ENCODE measurements at regions not wholly inside any gene's neighbourhood (a gene's known extent, or its start where the extent isn't known, plus 50 kb on each side); places are given as distances from the start of the nearest gene placed in this dataset.

DNA sequence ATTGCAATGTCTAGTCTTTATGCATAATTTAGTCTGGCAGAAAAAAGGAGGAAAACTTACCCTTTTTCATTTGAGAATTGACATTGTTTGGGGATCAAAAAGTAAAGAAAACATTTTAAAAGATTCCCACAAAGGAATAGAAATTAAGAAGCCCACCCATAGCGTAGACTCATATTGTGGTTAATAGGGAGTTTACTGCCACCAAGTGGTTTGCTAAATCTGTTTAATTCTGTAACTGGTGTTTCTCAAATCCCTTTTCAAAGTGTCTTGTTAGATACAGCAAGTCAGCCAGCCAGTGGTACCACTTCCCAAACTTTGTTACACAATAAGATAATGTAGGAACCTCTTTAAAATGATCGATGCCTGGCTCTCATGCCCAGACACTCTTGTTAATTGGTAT, 180.3 kb downstream of the IPO8 start:
- no peaks in the 10 kb centered on the region for H3K36me3 Mint-ChIP-seq
- TF ChIP-seq, protein P1, sequence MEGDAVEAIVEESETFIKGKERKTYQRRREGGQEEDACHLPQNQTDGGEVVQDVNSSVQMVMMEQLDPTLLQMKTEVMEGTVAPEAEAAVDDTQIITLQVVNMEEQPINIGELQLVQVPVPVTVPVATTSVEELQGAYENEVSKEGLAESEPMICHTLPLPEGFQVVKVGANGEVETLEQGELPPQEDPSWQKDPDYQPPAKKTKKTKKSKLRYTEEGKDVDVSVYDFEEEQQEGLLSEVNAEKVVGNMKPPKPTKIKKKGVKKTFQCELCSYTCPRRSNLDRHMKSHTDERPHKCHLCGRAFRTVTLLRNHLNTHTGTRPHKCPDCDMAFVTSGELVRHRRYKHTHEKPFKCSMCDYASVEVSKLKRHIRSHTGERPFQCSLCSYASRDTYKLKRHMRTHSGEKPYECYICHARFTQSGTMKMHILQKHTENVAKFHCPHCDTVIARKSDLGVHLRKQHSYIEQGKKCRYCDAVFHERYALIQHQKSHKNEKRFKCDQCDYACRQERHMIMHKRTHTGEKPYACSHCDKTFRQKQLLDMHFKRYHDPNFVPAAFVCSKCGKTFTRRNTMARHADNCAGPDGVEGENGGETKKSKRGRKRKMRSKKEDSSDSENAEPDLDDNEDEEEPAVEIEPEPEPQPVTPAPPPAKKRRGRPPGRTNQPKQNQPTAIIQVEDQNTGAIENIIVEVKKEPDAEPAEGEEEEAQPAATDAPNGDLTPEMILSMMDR (IDR thresholded peaks at IDR 0.05), result no peak
- Histone ChIP-seq H3K36me3 (replicated peaks in 1 of 2; ENCODE audit: control insufficient read depth in 1 of 2, insufficient read depth in 2 of 2, low read length in 2 of 2) (no peaks in the 10 kb centered on the region), H3K27me3 (ENCODE audit: control insufficient read depth in 2 of 2, insufficient read depth in 2 of 2, low read length in 2 of 2) (no peaks in the 10 kb centered on the region), H3K4me2 (replicated peaks; ENCODE audit: extremely low read depth, low read length, poor library complexity, severe bottlenecking) (no peak overlapping the region), H4K20me1 (ENCODE audit: insufficient read depth, low read length) (no peaks in the 10 kb centered on the region), H3K4me1 (ENCODE audit: control insufficient read depth in 1 of 2, insufficient read depth in 2 of 2, low read length in 2 of 2) (no peaks in the 10 kb centered on the region), H3K9ac (ENCODE audit: insufficient read depth, low read length, poor library complexity, severe bottlenecking) (no peak overlapping the region), H3K4me3 (replicated peaks in 1 of 3; ENCODE audit: low read depth in 2 of 3, low read length in 3 of 3) (no peak overlapping the region), H3K9me3 (replicated peaks in 1 of 2; ENCODE audit: control insufficient read depth in 1 of 2, insufficient read depth in 1 of 2, low read length in 2 of 2) (no peaks in the 10 kb centered on the region), H3K27ac (ENCODE audit: low read depth in 1 of 2, low read length in 2 of 2) (no peak overlapping the region), H2AFZ (ENCODE audit: insufficient read depth, low read depth, low read length, poor library complexity, severe bottlenecking) (no peak overlapping the region), H3K79me2 (ENCODE audit: insufficient read depth, low read length) (no peaks in the 10 kb centered on the region)
- no CpG with 5 or more reads among the region's 2 CpGs for WGBS (ENCODE audit: insufficient coverage)
- DNase-seq, result no peak
- H3K9me3 Mint-ChIP-seq, result peaks cover 0 to 8% (median 1%) of the 10 kb centered on the region in 7 donors
- H3K4me3 Mint-ChIP-seq, result no peak overlapping the region
- intact Hi-C loops (cut with micrococcal nuclease), result no loop called here
- no peak overlapping the region for H3K27ac Mint-ChIP-seq
- peaks cover 0 to 6% (median 0%) of the 10 kb centered on the region in 3 donors for H3K27me3 Mint-ChIP-seq (ENCODE audit: low read depth in 3 of 3)
- H3K4me1 Mint-ChIP-seq, result no peaks in the 10 kb centered on the region

DNA sequence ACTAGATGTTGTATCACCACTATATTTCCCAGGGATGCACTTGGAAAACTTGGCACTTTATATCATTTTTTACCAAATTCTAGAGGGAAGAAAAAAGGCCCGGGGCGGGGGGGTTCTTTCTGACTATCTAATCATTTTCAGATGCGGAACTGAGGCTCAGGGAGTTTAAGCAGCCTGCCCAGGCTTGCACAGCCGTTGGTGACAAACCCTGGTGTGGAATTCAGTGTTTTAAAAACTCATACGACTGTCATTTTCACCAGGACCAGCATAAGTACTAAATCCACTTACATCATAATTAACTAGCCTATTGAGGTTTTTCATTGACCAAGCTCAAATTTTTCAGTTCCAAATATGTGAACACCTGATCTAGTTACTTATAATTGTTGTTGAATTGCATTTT, 181.0 kb downstream of the IPO8 start:
- Mint-ChIP-seq H3K4me1 (no peaks in the 10 kb centered on the region), H3K4me3 (no peak overlapping the region), H3K27me3 (ENCODE audit: low read depth in 3 of 3) (peaks cover 0 to 6% (median 0%) of the 10 kb centered on the region in 3 donors), H3K27ac (no peak overlapping the region), H3K9me3 (peaks cover 0 to 8% (median 1%) of the 10 kb centered on the region in 7 donors), H3K36me3 (no peaks in the 10 kb centered on the region)
- TF ChIP-seq, protein P1 (IDR thresholded peaks at IDR 0.05), result no peak
- Histone ChIP-seq H4K20me1 (ENCODE audit: insufficient read depth, low read length) (no peaks in the 10 kb centered on the region), H3K9ac (ENCODE audit: insufficient read depth, low read length, poor library complexity, severe bottlenecking) (no peak overlapping the region), H2AFZ (ENCODE audit: insufficient read depth, low read depth, low read length, poor library complexity, severe bottlenecking) (no peak overlapping the region), H3K79me2 (ENCODE audit: insufficient read depth, low read length) (no peaks in the 10 kb centered on the region), H3K9me3 (replicated peaks in 1 of 2; ENCODE audit: control insufficient read depth in 1 of 2, insufficient read depth in 1 of 2, low read length in 2 of 2) (no peaks in the 10 kb centered on the region), H3K27ac (ENCODE audit: low read depth in 1 of 2, low read length in 2 of 2) (no peak overlapping the region), H3K4me2 (replicated peaks; ENCODE audit: extremely low read depth, low read length, poor library complexity, severe bottlenecking) (no peak overlapping the region), H3K4me3 (replicated peaks in 1 of 3; ENCODE audit: low read depth in 2 of 3, low read length in 3 of 3) (no peak overlapping the region), H3K36me3 (replicated peaks in 1 of 2; ENCODE audit: control insufficient read depth in 1 of 2, insufficient read depth in 2 of 2, low read length in 2 of 2) (no peaks in the 10 kb centered on the region), H3K27me3 (ENCODE audit: control insufficient read depth in 2 of 2, insufficient read depth in 2 of 2, low read length in 2 of 2) (no peaks in the 10 kb centered on the region), H3K4me1 (ENCODE audit: control insufficient read depth in 1 of 2, insufficient read depth in 2 of 2, low read length in 2 of 2) (no peaks in the 10 kb centered on the region)
- intact Hi-C loops (cut with micrococcal nuclease), result no loop called here
- DNase-seq, result no peak
- 94% methylated on average over 3 of the region's 5 CpGs for WGBS (ENCODE audit: insufficient coverage)
